Esophagus squamous epithelium (tissue), 4 donors: ENCODE measurements at regions not wholly inside any gene's neighbourhood (a gene's known extent, or its start where the extent isn't known, plus 50 kb on each side); places are given as distances from the start of the nearest gene placed in this dataset.

Experiments
- POLR2A ChIP-seq, 4 donors: fragments of 450-650 bp; IDR thresholded peaks; one replicate each; pipeline ENCODE4 v1.6.1; 2017; ENCODE audit warnings: antibody characterized with exemption in 4 of 4, mild to moderate bottlenecking in 4 of 4, moderate library complexity in 3 of 4
- TF ChIP-seq, protein P1 (sequence below), 6 experiments: fragments of 450-650 bp in 4 of 6; fragments of 200-600 bp in 2 of 6; sonication (generic) in 2 of 6; IDR thresholded peaks; one replicate each; pipeline ENCODE4 v1.5.1; 2016 to 2019; ENCODE audit warnings: antibody characterized with exemption in 6 of 6, mild to moderate bottlenecking in 4 of 6, moderate library complexity in 4 of 6

DNA sequence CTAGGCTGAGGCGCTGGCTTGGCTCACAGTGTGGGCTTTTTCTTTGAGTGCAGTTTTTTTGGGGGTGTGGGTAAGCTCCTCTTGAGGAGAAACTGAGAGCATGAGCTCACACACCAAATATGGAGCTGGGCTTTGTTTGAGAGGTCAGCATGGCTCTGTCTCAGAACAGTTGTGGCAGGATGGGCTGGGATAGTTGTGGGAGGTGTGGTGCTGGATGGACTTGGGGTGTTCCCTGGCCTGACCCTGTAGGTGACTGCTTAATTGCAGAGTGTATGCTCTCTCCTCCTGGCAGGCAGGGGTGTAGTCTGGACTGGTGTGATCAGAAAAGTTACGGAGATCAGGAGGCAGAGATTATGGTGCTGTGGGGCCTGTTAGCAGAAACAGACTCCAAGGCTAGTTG lies 64.3 kb upstream of the PGBD5 start:
- TF ChIP-seq, protein P1, sequence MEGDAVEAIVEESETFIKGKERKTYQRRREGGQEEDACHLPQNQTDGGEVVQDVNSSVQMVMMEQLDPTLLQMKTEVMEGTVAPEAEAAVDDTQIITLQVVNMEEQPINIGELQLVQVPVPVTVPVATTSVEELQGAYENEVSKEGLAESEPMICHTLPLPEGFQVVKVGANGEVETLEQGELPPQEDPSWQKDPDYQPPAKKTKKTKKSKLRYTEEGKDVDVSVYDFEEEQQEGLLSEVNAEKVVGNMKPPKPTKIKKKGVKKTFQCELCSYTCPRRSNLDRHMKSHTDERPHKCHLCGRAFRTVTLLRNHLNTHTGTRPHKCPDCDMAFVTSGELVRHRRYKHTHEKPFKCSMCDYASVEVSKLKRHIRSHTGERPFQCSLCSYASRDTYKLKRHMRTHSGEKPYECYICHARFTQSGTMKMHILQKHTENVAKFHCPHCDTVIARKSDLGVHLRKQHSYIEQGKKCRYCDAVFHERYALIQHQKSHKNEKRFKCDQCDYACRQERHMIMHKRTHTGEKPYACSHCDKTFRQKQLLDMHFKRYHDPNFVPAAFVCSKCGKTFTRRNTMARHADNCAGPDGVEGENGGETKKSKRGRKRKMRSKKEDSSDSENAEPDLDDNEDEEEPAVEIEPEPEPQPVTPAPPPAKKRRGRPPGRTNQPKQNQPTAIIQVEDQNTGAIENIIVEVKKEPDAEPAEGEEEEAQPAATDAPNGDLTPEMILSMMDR (IDR thresholded peaks at IDR 0.05) = no peak
- TF ChIP-seq POLR2A (IDR thresholded peaks at IDR 0.05) = no peak
